NCI-H146 treated with DMSO at 0.1 percent for 48 hours (cell line): ENCODE measurements at regions not wholly inside any gene's neighbourhood (a gene's known extent, or its start where the extent isn't known, plus 50 kb on each side); places are given as distances from the start of the nearest gene placed in this dataset.
"Not testable (repeated sequence)": the region's sequence is repeated elsewhere in the genome, so short reads cannot be mapped to it uniquely, and the experiment has no call there.

Experiments
- DNase-seq: peaks from one replicate; lab custom pipeline; 2025; ENCODE audit not compliant: unreplicated experiment; lab: John Stamatoyannopoulos, UW

DNA sequence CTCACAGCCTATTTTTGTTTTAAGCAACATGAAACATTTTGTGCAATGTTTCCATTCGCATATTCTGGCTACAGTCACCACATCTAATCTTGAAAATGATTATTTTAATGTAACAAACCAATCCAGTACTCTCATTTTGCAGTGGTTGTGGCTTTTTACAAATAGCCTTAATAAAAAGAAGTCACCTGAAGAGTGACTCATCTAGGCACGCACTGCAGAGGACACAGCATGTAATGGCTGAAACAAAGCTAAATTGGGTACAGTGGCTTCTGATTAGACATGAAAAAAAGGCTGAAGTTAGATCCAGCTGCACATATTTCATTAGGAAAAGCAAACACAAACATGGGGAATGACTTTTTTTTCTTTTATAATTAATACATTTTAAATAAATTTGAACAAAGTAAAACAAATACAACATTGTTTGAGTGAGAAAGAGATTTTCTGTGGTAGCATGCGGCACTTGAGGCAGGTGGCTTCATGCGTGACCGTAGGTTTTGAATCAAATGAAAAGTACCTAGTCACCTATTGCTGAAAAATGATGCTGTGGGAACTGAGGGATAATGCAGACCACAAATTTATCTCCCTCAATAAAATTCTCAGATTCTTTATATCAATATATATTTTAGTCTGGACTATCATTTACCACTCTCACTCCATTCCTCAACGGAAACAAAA lies 240.8 kb upstream of the DDX53 start:
- peak; percentile 58 for DNase-seq

DNA sequence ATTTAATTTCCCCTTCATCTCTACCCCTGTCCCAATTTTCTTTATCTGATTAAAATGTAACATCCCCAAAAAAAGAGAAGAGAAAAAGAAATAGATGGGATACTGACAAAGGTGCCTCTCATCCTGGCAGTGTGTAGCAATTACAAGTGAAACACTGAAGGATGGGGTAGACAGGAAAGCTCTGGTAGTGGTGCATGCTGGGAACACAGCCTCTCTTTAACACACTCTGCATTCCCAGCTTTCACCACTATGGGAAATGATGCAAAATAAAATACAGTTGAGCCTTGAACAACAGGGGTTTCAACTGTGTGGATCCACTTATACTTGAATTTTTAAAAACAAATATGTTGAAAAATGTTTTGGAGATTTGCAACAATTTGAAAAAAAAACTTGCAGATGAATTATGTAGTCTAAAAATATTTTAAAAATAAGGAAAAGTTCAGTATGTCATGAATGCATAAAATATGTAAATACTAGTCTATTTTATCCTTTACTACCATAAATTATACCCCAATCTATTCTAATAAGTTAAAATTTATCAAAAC lies 239.2 kb upstream of the DDX53 start:
- no peak for DNase-seq

DNA sequence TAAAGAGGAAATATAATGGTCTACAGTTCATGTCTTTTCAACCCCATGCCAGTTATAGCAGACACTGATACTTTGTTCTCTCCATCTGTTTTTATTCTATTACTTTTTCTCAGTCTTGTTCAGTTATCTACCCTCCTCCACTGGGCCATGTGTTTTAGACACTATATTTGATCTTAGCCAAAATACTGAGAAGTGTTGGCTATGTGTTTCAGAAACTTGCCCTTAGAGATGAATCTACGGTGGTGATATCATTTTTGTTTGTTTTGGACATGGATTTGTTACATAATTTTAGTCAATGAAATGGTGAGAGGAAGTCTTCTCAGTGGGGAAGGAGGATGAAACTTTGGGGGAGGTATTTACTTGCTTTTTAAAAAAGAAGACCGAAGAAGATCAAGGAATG lies 211.5 kb upstream of the DDX53 start:
- no peak for DNase-seq

DNA sequence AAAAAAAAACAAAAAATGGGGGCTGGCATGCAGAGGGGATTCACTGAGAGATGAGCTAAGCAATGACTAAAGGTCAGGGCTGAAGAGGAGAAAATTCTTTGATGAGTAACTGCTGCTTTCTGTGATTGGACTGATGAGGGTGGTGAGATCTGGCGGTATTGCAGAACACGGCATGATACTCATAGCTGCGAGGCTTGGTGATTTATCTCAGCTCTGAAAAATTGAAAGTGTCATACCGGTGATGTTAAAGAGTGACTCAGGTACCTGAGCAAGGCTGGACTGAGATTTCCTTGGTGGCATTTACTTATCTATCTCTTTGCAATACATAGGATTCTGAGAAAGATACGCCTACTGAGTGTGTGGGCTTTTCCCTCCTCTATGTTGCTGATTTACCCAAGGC lies 204.1 kb upstream of the DDX53 start:
- no peak for DNase-seq

DNA sequence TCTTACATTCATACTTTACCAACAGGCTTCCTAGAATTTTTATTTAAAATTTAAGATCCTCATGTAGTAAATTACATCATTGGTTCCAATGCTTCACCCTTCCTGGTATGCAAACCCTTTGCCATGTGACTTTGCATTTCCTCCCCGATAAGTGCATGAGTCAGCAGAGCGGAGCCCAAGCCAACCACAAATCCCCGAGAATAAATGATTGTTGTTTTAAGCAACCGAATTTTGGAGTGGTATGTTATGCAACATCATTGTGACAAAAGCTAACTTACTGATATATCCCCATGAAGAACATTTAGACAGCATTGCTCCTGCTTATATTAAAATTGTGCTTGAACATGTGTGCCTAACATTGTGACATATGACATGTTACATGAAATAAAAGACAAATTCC lies 199.4 kb upstream of the DDX53 start:
- no peak for DNase-seq

DNA sequence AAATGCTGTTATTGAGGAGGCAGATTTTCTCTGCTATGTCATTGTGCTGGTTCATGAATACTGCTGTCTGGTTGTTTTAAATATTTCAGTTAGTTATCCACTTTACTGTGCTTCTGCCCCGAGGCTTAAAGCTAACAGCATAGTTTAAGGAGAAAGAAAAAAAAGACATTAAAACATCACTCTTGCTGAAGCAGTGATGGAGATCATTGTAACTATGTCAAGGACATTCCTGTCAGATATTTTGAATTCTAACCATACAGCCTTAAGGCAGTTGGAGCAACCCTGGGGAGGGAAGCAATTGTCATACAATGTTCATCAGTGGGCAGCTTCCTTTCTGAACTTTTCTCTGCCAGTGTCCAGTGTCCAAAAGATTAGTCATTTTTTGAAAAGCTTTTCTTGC lies 199.0 kb upstream of the DDX53 start:
- DNase-seq, result no peak

DNA sequence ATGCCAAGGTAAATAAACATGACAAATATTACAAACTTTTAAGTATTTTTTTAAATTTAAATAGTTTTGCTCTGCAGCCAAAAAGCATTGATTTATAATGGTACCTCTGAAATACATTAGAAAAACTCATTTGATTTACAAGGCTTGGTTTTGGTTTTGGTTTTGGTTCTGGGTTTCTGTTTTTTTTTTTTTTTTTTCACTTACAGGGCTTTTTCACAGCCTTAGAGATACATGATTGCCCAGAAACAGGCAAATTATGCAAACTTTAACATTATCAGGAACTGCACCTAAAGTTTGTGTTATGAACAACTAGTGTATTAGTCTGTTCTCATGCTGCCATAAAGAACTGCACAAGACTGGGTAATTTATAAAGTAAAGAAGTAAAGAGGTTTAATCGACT lies 196.4 kb upstream of the DDX53 start:
- DNase-seq, result no peak

DNA sequence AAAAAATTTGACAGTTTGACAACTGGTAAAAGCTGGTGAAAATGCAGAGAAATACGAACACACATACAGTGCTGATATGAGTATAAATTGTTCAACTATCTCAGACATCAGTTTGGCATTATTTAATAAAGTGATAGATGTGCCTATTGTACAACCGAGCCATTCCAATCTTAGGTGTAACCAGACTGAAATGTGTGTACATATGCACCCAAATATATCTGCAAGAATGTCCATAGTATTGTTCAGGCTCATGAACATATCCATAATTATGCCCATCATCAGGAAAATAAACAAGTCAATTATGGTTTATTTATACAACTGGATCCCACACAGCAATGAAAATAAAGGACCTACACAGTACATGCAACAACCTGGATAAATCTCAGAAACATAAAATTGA lies 188.9 kb upstream of the DDX53 start:
- DNase-seq, result no peak

DNA sequence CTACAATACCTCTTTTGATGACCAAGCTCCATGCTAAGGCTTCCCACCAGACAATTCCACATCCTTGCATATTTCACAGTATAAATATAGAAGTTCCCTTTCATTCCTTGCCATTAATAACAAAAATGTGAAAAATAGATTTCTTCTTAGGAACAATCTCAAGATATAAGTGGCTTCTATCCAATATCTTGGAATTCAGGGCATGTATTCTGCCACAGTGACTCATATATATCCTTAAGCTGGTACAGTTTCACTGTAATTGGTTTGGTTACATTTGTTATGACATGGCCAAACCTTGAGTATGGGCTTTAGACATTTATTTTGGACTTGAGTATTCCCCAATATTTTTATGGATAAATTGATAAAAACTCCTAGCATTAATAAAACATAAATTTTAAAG lies 181.7 kb upstream of the DDX53 start:
- no peak for DNase-seq

DNA sequence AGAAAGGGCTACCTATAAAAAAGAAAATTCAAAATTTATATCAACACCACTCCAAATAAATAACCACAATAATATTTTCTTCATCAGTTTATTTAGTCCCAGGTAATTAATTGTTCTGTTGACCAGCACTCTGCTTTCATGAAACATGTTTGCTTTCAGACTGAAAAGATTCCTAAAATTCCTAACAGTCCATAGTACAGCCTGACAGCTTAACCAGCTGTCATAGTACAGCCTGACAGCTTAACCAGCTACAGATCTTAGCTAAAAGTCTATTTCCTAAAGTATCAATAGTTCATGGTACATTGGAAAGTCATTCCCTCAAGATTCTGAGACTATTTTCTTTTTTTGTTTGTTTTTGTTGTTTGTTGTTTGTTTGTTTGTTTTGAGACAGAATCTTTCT lies 144.1 kb upstream of the DDX53 start:
- no peak for DNase-seq

DNA sequence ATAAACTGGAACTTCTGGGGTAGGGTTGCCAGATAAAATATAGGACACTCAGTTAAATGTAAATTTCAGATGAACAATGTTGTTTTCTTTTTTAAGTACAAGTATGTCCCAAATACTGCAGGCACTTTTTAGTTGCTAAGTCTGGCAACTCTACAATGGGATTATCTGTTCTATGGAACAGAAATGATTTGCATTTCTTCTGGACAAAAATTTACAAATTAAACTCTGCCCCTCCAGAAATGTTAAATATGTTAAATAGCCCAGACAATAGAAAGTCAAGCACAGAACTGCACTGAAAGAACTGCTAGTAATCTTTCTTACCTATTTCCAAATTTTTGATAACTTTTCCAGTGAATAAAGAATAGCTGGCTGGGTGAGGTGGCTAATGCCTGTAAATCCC lies 140.1 kb upstream of the DDX53 start:
- no peak for DNase-seq

DNA sequence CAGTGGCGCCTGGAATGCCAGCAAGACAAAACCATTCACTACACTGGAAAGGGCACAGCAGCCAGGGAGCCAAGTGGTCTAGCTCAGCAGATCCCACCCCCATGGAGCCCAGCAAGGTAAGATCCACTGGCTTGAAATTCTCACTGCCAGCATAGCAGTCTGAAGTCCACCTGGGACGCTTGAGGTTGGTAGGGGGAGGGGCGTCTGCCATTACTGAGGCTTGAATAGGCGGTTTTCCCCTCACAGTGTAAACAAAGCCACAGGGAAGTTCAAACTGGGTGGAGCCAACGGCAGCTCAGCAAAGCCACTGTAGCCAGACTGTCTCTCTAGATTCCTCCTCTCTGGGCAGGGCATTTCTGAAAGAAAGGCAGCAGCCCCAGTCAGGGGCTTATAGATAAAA lies 133.0 kb upstream of the DDX53 start:
- DNase-seq, result not testable (repeated sequence)

DNA sequence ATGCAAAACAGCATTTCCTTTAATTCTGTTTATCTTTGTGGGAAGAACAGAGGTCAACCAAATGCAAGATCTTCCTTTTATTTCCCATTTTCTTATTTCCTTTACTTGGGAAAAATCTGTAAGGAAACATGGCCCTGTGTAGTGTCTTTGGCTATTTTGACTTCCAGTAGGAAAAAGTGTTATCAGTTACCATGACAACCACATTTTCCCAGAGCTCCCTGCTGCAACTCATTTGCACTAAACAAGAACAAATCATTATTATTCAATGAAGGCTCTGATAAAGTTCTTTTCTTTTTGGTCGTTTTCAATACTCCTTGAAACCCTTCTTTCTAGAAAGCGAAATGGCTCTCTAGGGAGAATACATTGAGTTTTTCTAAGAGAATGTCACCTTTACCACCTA lies 117.2 kb upstream of the DDX53 start:
- DNase-seq, result no peak

DNA sequence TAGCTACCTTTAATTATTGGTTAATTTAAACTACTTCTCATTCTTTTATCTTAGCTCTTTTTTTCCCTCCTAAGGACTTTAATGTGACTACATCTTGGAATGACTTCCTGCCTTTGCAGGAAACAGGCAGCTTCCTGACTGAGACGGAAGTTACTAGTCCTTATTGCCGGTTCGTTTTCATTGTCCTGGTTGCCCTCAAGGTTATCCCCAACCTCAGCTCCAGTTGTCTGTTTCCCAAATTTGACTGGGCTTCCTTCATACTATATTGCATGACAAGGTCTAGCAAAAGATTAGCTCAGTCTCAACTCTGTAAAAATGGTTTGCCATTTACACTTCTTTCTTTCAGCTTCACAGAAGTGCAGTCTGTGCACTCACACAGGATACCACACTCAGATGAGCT lies 109.9 kb upstream of the DDX53 start:
- DNase-seq, result no peak

DNA sequence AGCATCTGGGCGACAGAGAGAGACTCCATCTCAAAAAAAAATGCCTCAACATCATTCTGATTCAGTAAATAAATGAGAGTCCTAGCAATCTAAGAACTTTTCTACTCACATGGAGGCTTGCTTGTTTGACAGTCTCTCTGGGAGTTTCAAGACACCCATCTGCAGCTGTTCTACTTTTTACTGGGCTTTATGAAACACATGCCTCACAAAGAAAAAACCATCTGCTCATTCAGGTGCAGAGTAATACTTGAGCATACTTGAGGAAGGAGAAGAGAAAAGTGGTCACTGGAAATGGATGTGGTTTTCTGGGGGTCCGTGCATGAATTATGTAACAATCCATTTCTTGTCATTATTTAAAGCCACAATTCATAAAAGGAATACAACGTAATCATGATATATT lies 87.1 kb upstream of the DDX53 start:
- no peak for DNase-seq

DNA sequence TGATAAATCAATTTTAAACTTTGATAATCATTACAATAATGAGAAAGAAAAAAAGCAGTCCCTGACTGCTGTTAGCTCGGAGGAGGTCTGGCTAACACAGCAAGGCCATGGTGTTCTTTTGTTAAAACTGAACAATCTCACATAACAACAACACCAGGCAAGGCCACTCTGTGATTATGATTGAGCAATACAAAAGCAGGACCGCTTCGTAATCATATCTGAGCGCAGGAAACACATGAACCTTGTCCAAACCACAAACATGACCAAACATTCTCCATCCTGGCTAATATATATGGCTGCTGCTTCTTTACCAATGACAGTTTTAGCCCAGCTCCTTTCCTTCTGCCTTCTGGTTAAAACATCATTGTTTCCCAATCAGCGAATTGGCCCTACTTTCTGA lies 76.8 kb upstream of the DDX53 start:
- no peak for DNase-seq

DNA sequence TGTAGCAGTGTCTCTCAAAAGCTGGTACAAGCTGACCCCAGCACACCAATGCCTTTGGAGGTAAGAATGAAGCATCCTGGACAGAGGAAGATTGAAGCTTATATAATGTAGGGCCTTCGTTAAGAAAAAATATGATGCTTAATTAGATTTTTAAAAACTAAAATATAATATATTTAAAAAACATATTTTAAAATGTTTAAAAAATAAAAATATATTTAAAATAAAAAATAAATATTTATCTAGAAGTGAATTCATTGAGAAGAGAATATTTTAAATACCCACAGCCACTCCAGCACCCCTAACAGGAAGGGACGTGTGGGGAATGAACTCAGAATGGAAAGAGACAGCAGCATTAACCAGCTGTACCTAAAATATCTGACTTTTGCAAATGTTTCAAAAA lies 65.1 kb upstream of the DDX53 start:
- no peak for DNase-seq

DNA sequence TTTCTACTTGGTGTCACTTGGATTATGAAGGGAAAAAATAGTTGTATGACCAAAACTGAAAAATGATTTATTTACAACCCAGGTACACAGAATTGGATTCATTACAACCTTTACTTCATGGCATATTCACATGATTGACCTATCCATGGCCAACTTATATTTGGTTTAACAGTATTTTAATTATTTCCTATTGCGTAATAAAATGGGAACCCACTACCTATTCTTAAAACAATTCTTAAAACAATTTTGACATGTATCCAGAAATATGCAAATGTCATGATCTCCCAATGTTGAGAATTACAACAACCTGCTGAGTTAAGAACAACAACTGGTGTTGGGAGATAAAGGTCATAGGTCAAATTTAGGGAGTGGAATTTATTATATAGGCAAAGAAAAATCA lies 54.8 kb upstream of the DDX53 start:
- no peak for DNase-seq
